ENCODE measurements at regions not wholly inside any gene's neighbourhood (a gene's known extent, or its start where the extent isn't known, plus 50 kb on each side); places are given as distances from the start of the nearest gene placed in this dataset.
"Not testable (repeated sequence)": the region's sequence is repeated elsewhere in the genome, so short reads cannot be mapped to it uniquely, and the experiment has no call there.

GRCh38 chr6:27854421-27854820, 57.8 kb downstream of the OR2B2 start:
- TF ChIP-seq CTCF (IDR thresholded peaks at IDR 0.05; ENCODE audit: partially characterized antibody, unreplicated experiment) = no peak
- H3K27me3 Mint-ChIP-seq (ENCODE audit: unreplicated experiment) = no peaks in the 10 kb centered on the region
- no peak for DNase-seq

GRCh38 chr6:27851440-27851839, 60.8 kb downstream of the OR2B2 start:
- Mint-ChIP-seq H3K9me3 (ENCODE audit: unreplicated experiment) (peaks cover 2% of the 10 kb centered on the region), H3K27me3 (ENCODE audit: unreplicated experiment) (no peaks in the 10 kb centered on the region), H3K27ac (ENCODE audit: unreplicated experiment) (no peak overlapping the region), H3K4me3 (ENCODE audit: unreplicated experiment) (no peak overlapping the region), H3K36me3 (ENCODE audit: unreplicated experiment) (no peaks in the 10 kb centered on the region), H3K4me1 (ENCODE audit: low read depth, unreplicated experiment) (no peaks in the 10 kb centered on the region)
- DNase-seq = no peak
- no peak for TF ChIP-seq CTCF (IDR thresholded peaks at IDR 0.05; ENCODE audit: partially characterized antibody, unreplicated experiment)

More at GRCh38 chr6:27854421-27854820, 57.8 kb downstream of the OR2B2 start:
- Mint-ChIP-seq H3K27ac (ENCODE audit: unreplicated experiment) (no peak overlapping the region), H3K9me3 (ENCODE audit: unreplicated experiment) (peaks cover 2% of the 10 kb centered on the region), H3K4me1 (ENCODE audit: low read depth, unreplicated experiment) (no peaks in the 10 kb centered on the region), H3K36me3 (ENCODE audit: unreplicated experiment) (no peaks in the 10 kb centered on the region), H3K4me3 (ENCODE audit: unreplicated experiment) (no peak overlapping the region)

GRCh38 chr6:27849001-27849400, 63.2 kb downstream of the OR2B2 start:
- H3K4me1 Mint-ChIP-seq (ENCODE audit: low read depth, unreplicated experiment); DNase-seq; H3K27ac Mint-ChIP-seq (ENCODE audit: unreplicated experiment); H3K27me3 Mint-ChIP-seq (ENCODE audit: unreplicated experiment); H3K4me3 Mint-ChIP-seq (ENCODE audit: unreplicated experiment); H3K36me3 Mint-ChIP-seq (ENCODE audit: unreplicated experiment); H3K9me3 Mint-ChIP-seq (ENCODE audit: unreplicated experiment): not testable (repeated sequence)

- TF ChIP-seq CTCF (IDR thresholded peaks at IDR 0.05; ENCODE audit: partially characterized antibody, unreplicated experiment) = no peak
- Mint-ChIP-seq H3K27me3 (ENCODE audit: unreplicated experiment) (no peaks in the 10 kb centered on the region), H3K4me3 (ENCODE audit: unreplicated experiment) (no peak overlapping the region), H3K4me1 (ENCODE audit: low read depth, unreplicated experiment) (no peaks in the 10 kb centered on the region), H3K9me3 (ENCODE audit: unreplicated experiment) (no peaks in the 10 kb centered on the region), H3K27ac (ENCODE audit: unreplicated experiment) (no peak overlapping the region), H3K36me3 (ENCODE audit: unreplicated experiment) (no peaks in the 10 kb centered on the region)
- no peak for DNase-seq
These were observed 64.5 kb downstream of the OR2B2 start for GRCh38 chr6:27847706-27848105.

- DNase-seq = no peak
- TF ChIP-seq CTCF (IDR thresholded peaks at IDR 0.05; ENCODE audit: partially characterized antibody, unreplicated experiment) = no peak
- Mint-ChIP-seq H3K4me1 (ENCODE audit: low read depth, unreplicated experiment) (peaks cover 11% of the 10 kb centered on the region), H3K9me3 (ENCODE audit: unreplicated experiment) (peaks cover 6% of the 10 kb centered on the region), H3K27ac (ENCODE audit: unreplicated experiment) (no peak overlapping the region), H3K4me3 (ENCODE audit: unreplicated experiment) (no peak overlapping the region), H3K27me3 (ENCODE audit: unreplicated experiment) (peaks cover 6% of the 10 kb centered on the region), H3K36me3 (ENCODE audit: unreplicated experiment) (no peaks in the 10 kb centered on the region)
These were observed 71.6 kb downstream of the OR2B2 start for GRCh38 chr6:27840572-27840971.

Data from glutamatergic neuron (in vitro differentiated cells).